Stimulated activated naive CD4-positive, alpha-beta T cell (primary cell): ENCODE measurements at regions not wholly inside any gene's neighbourhood (a gene's known extent, or its start where the extent isn't known, plus 50 kb on each side); places are given as distances from the start of the nearest gene placed in this dataset.
"Not testable (repeated sequence)": the region's sequence is repeated elsewhere in the genome, so short reads cannot be mapped to it uniquely, and the experiment has no call there.

ENCODE experiments used
- DNase-seq, 6 experiments: peaks; one replicate each; lab custom pipeline; 2025; lab: John Stamatoyannopoulos, UW

GRCh38 chr6:164694386-164694785 is 615.0 kb downstream of the C6orf118 start:
- DNase-seq: no peak

GRCh38 chr6:164693944-164694343 is 615.5 kb downstream of the C6orf118 start:
- no peak for DNase-seq

- no peak for DNase-seq
Observed at GRCh38 chr6:164692772-164693510, 616.5 kb downstream of the C6orf118 start.

- DNase-seq: no peak
Observed at GRCh38 chr6:164690702-164691500, 618.5 kb downstream of the C6orf118 start.

- DNase-seq: no peak
Observed at GRCh38 chr6:164690241-164690640, 619.2 kb downstream of the C6orf118 start.

- DNase-seq: no peak
Observed at GRCh38 chr6:164665328-164665727, 644.1 kb downstream of the C6orf118 start.

- no peak for DNase-seq
Observed at GRCh38 chr6:164663634-164664033, 645.8 kb downstream of the C6orf118 start.

GRCh38 chr6:164661716-164662115 is 647.7 kb downstream of the C6orf118 start:
- no peak for DNase-seq

- no peak for DNase-seq
Observed at GRCh38 chr6:164660781-164661180, 648.6 kb downstream of the C6orf118 start.

- DNase-seq: no peak
Observed at GRCh38 chr6:164640956-164641355, 668.4 kb downstream of the C6orf118 start.

- no peak for DNase-seq
Observed at GRCh38 chr6:164628302-164628931, 681.0 kb downstream of the C6orf118 start.

GRCh38 chr6:164616917-164617524 is 692.4 kb downstream of the C6orf118 start:
- DNase-seq: no peak

GRCh38 chr6:164612751-164613150 is 696.7 kb downstream of the C6orf118 start:
- no peak for DNase-seq

- DNase-seq: not testable (repeated sequence)
Observed at GRCh38 chr6:164610859-164611258, 698.5 kb downstream of the C6orf118 start.

GRCh38 chr6:164602415-164602814 is 707.0 kb downstream of the C6orf118 start:
- DNase-seq: not testable (repeated sequence)

GRCh38 chr6:164581563-164581962 is 727.8 kb downstream of the C6orf118 start:
- no peak for DNase-seq

GRCh38 chr6:164579035-164579434 is 730.4 kb downstream of the C6orf118 start:
- no peak for DNase-seq

- DNase-seq: no peak
Observed at GRCh38 chr6:164578616-164579015, 730.8 kb downstream of the C6orf118 start.

GRCh38 chr6:164570801-164571200 is 738.6 kb downstream of the C6orf118 start:
- DNase-seq: no peak

- DNase-seq: no peak
Observed at GRCh38 chr6:164569509-164569908, 739.9 kb downstream of the C6orf118 start.

GRCh38 chr6:164563924-164564323 is 745.5 kb downstream of the C6orf118 start:
- no peak for DNase-seq

GRCh38 chr6:164561656-164562055 is 747.7 kb downstream of the C6orf118 start:
- DNase-seq: no peak
